GM23338 (cell line): ENCODE measurements at regions not wholly inside any gene's neighbourhood (a gene's known extent, or its start where the extent isn't known, plus 50 kb on each side); places are given as distances from the start of the nearest gene placed in this dataset.

Source experiments
- ATAC-seq: fragments of 200-7000 bp; cut with Tn5 transposase; 3 replicates; pipeline ENCODE4 v1.9.1; 2020
- DNase-seq: peaks from one replicate; pipeline ENCODE4 v3.0.0-alpha.2; 2015; ENCODE audit warnings: low spot score
- H2AFZ ChIP-seq: fragments of 200-600 bp; sonication (generic); 2 replicates; pipeline ENCODE4 v1.8.0; 2016; ENCODE audit warnings: antibody characterized with exemption, mild to moderate bottlenecking, moderate library complexity
- H3F3A ChIP-seq: fragments of 200-600 bp; sonication (generic); replicated peaks from 2 replicates; pipeline ENCODE4 v1.8.0; 2017; ENCODE audit warnings: antibody characterized with exemption, mixed run types, low read depth
- H3K27ac ChIP-seq: fragments of 200-600 bp; sonication (generic); 2 replicates; pipeline ENCODE4 v1.6.1; 2016; ENCODE audit warnings: low read depth
- H3K27me3 ChIP-seq: fragments of 200-600 bp; sonication (generic); 2 replicates; pipeline ENCODE4 v1.8.0; 2016; ENCODE audit warnings: mild to moderate bottlenecking, mixed run types, moderate library complexity; ENCODE audit not compliant: insufficient read depth
- H3K36me3 ChIP-seq: fragments of 200-600 bp; sonication (generic); 2 replicates; pipeline ENCODE4 v1.8.0; 2016; ENCODE audit warnings: mild to moderate bottlenecking; ENCODE audit not compliant: insufficient read depth
- H3K4me1 ChIP-seq: fragments of 200-600 bp; sonication (generic); 2 replicates; pipeline ENCODE4 v1.8.0; 2016; ENCODE audit warnings: mild to moderate bottlenecking, moderate library complexity; ENCODE audit not compliant: insufficient read depth
- H3K4me2 ChIP-seq: fragments of 200-600 bp; sonication (generic); 2 replicates; pipeline ENCODE4 v1.7.1; 2017; ENCODE audit warnings: mixed run types
- H3K4me3 ChIP-seq: fragments of 200-600 bp; sonication (generic); 2 replicates; pipeline ENCODE4 v1.6.1; 2016; ENCODE audit warnings: mixed run types
- H3K79me2 ChIP-seq: fragments of 200-600 bp; sonication (generic); replicated peaks from 2 replicates; pipeline ENCODE4 v1.8.0; 2017; ENCODE audit warnings: mild to moderate bottlenecking; ENCODE audit not compliant: insufficient read depth
- H3K9me2 ChIP-seq: fragments of 200-600 bp; sonication (generic); 2 replicates; pipeline ENCODE4 v1.8.0; 2017; ENCODE audit not compliant: insufficient read depth
- H4K20me1 ChIP-seq: fragments of 200-600 bp; sonication (generic); replicated peaks from 2 replicates; pipeline ENCODE4 v1.8.0; 2017; ENCODE audit warnings: mild to moderate bottlenecking; ENCODE audit not compliant: insufficient read depth
- H3K27ac Mint-ChIP-seq: 2 replicates; pipeline ENCODE4 v1.8.0; 2020; ENCODE audit warnings: inconsistent platforms, mild to moderate bottlenecking, moderate library complexity, mixed read lengths
- H3K27me3 Mint-ChIP-seq: 3 replicates; pipeline ENCODE4 v1.8.0; 2022; ENCODE audit warnings: low read depth, mild to moderate bottlenecking, moderate library complexity, mixed read lengths, inconsistent platforms; ENCODE audit not compliant: insufficient read depth, poor library complexity
- H3K36me3 Mint-ChIP-seq: 3 replicates; pipeline ENCODE4 v1.8.0; 2021; ENCODE audit warnings: low read depth, mild to moderate bottlenecking, inconsistent platforms, moderate library complexity, mixed read lengths
- H3K4me1 Mint-ChIP-seq: 3 replicates; pipeline ENCODE4 v1.8.0; 2020; ENCODE audit warnings: mild to moderate bottlenecking, inconsistent platforms, mixed read lengths
- H3K4me3 Mint-ChIP-seq: 3 replicates; pipeline ENCODE4 v1.8.0; 2021; ENCODE audit warnings: moderate library complexity, mild to moderate bottlenecking, inconsistent platforms, mixed read lengths
- H3K9me3 Mint-ChIP-seq: 3 replicates; pipeline ENCODE4 v1.8.0; 2020; ENCODE audit warnings: moderate library complexity, mild to moderate bottlenecking, inconsistent platforms, mixed read lengths
- CTCF ChIP-seq, 2 experiments: fragments of 200-600 bp in 1 of 2; sonication (generic) in 1 of 2; conservative IDR thresholded peaks; 2 replicates each; pipeline versions ENCODE4 v1.5.1 to v1.6.1; 2016 to 2017; ENCODE audit warnings: antibody characterized with exemption in 2 of 2, low read depth in 2 of 2, mild to moderate bottlenecking in 2 of 2, moderate library complexity in 1 of 2
- EZH2 ChIP-seq: fragments of 200-600 bp; sonication (generic); IDR thresholded peaks from one replicate; pipeline ENCODE4 v1.8.0; 2017; ENCODE audit warnings: antibody characterized with exemption, mild to moderate bottlenecking, low read depth; ENCODE audit not compliant: unreplicated experiment
- EZH2phosphoT487 ChIP-seq: fragments of 200-600 bp; sonication (generic); IDR thresholded peaks from one replicate; pipeline ENCODE4 v1.8.1; 2018; ENCODE audit warnings: antibody characterized with exemption; ENCODE audit not compliant: unreplicated experiment
- NANOG ChIP-seq: IDR thresholded peaks from 2 replicates; pipeline ENCODE4 v1.6.1; 2016; ENCODE audit warnings: antibody characterized with exemption, borderline replicate concordance
- POLR2AphosphoS5 ChIP-seq: IDR thresholded peaks from 2 replicates; pipeline ENCODE4 v1.6.1; 2016; ENCODE audit warnings: antibody characterized with exemption, low read depth
- REST ChIP-seq: IDR thresholded peaks from one replicate; pipeline ENCODE4 v1.6.1; 2018; ENCODE audit warnings: antibody characterized with exemption; ENCODE audit not compliant: unreplicated experiment
- STAT1 ChIP-seq: IDR thresholded peaks from one replicate; pipeline ENCODE4 v1.6.1; 2016; ENCODE audit warnings: antibody characterized with exemption; ENCODE audit not compliant: unreplicated experiment
- ZNF114 ChIP-seq: fragments of 250-450 bp; sonication (Bioruptor Pico); IDR thresholded peaks from 2 replicates; pipeline ENCODE4 v1.5.0; 2020; ENCODE audit warnings: mild to moderate bottlenecking, moderate library complexity
- ZNF331 ChIP-seq: fragments of 250-450 bp; sonication (Bioruptor Pico); IDR thresholded peaks from 2 replicates; pipeline ENCODE4 v1.5.0; 2020; ENCODE audit warnings: low read depth, mild to moderate bottlenecking, moderate library complexity

GRCh38 chr1:25011943-25012638, 82.0 kb upstream of the RUNX3 start (continued):
- no peak for TF ChIP-seq NANOG
- TF ChIP-seq REST, result no peak
- no peak for TF ChIP-seq EZH2
- no peak for TF ChIP-seq STAT1
- no peak for TF ChIP-seq ZNF331 (CRISPR knock-in tag)
- TF ChIP-seq EZH2phosphoT487, result no peak
- no peak for TF ChIP-seq CTCF (conservative IDR thresholded peaks at IDR 0.05; ENCODE audit: low read depth in 2 of 2)
- TF ChIP-seq POLR2AphosphoS5, result no peak
- no peak for TF ChIP-seq ZNF114 (CRISPR knock-in tag)

- Histone ChIP-seq H3K4me1 (peaks cover 4% of the 10 kb centered on the region; the same call in 1 of the 2 replicates), H3K9me2 (no peaks in the 10 kb centered on the region), H3K4me2 (no peak overlapping the region), H3K36me3 (no peaks in the 10 kb centered on the region), H3K79me2 (no peaks in the 10 kb centered on the region), H2AFZ (no peak overlapping the region), H4K20me1 (no peaks in the 10 kb centered on the region), H3K4me3 (no peak overlapping the region), H3K27me3 (no peaks in the 10 kb centered on the region), H3F3A (no peaks in the 10 kb centered on the region), H3K27ac (no peak overlapping the region)
- Mint-ChIP-seq H3K4me1 (peaks cover 21% of the 10 kb centered on the region), H3K9me3 (no peaks in the 10 kb centered on the region), H3K27ac (no peak overlapping the region), H3K36me3 (no peaks in the 10 kb centered on the region), H3K4me3 (no peak overlapping the region), H3K27me3 (peaks cover 13% of the 10 kb centered on the region)
- ATAC-seq, result no peak
- no peak for DNase-seq
- TF ChIP-seq STAT1, result no peak
- no peak for TF ChIP-seq ZNF331 (CRISPR knock-in tag)
- no peak for TF ChIP-seq EZH2
- no peak for TF ChIP-seq ZNF114 (CRISPR knock-in tag)
- TF ChIP-seq CTCF (conservative IDR thresholded peaks at IDR 0.05; ENCODE audit: low read depth in 2 of 2), result no peak
These were observed 81.2 kb upstream of the RUNX3 start for GRCh38 chr1:25011275-25011674.
